Esophagus muscularis mucosa (tissue), 4 donors: ENCODE measurements at regions not wholly inside any gene's neighbourhood (a gene's known extent, or its start where the extent isn't known, plus 50 kb on each side); places are given as distances from the start of the nearest gene placed in this dataset.
A peak's percentile ranks its signal among the peaks of the same experiment; 100 is the strongest.

Experiments used
- CTCF ChIP-seq, 3 experiments: fragments of 200-600 bp in 2 of 3; fragments of 450-650 bp in 1 of 3; sonication (generic) in 2 of 3; IDR thresholded peaks; one replicate each; pipeline ENCODE4 v1.5.1; 2017 to 2019; ENCODE audit warnings: antibody characterized with exemption in 3 of 3, mild to moderate bottlenecking in 2 of 3, moderate library complexity in 1 of 3
- EP300 ChIP-seq: sonication (generic); formaldehyde crosslinking; IDR thresholded peaks from one replicate; pipeline ENCODE4 v1.6.1; 2017; ENCODE audit warnings: antibody characterized with exemption
- POLR2A ChIP-seq: fragments of 450-650 bp; IDR thresholded peaks from one replicate; pipeline ENCODE4 v1.6.1; 2017; ENCODE audit warnings: antibody characterized with exemption, moderate library complexity, mild to moderate bottlenecking, low read depth
- POLR2AphosphoS5 ChIP-seq, 2 donors: sonication (generic); formaldehyde crosslinking; IDR thresholded peaks; one replicate each; pipeline ENCODE4 v1.6.1; 2017; ENCODE audit warnings: antibody characterized with exemption in 2 of 2

GRCh38 chr10:29715296-29715695, 80.5 kb upstream of the SVIL start:
- TF ChIP-seq POLR2A (no peak), CTCF (IDR thresholded peaks at IDR 0.05) (no peak), POLR2AphosphoS5 (IDR thresholded peaks at IDR 0.05) (peak in 1 of 2 donors; percentile 38), EP300 (no peak)
